HL-60 (cell line): ENCODE measurements at regions not wholly inside any gene's neighbourhood (a gene's known extent, or its start where the extent isn't known, plus 50 kb on each side); places are given as distances from the start of the nearest gene placed in this dataset.

Experiments used
- TF ChIP-seq, protein P1 (sequence below): IDR thresholded peaks from one replicate; pipeline ENCODE4 v1.5.1; 2011; ENCODE audit warnings: low read length, control low read depth, inconsistent platforms; ENCODE audit not compliant: insufficient read depth
- TF ChIP-seq, protein P2 (sequence below): IDR thresholded peaks from 2 replicates; pipeline ENCODE4 v1.6.1; 2012; ENCODE audit warnings: low read depth; ENCODE audit not compliant: insufficient replicate concordance

DNA sequence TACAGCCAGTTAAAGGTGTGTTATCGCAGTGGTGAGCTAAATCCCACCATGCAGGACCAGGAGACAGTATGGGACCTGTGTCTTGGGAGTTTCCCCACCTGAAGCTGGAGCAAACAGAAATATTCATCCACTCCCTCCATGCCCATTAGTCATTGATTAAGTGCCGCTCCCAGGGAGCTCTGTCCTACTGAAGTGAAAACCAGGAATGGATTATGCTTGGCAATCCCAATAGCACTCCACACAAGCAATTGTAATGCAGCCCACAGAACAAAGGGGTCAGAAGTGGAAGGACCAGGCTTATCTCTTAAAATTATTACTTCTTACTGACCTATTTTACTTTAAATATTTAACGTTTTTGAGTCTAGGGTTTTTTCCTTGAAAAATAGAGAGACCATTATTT is 1005.4 kb downstream of the ADGRL2 start:
- TF ChIP-seq, protein P1, sequence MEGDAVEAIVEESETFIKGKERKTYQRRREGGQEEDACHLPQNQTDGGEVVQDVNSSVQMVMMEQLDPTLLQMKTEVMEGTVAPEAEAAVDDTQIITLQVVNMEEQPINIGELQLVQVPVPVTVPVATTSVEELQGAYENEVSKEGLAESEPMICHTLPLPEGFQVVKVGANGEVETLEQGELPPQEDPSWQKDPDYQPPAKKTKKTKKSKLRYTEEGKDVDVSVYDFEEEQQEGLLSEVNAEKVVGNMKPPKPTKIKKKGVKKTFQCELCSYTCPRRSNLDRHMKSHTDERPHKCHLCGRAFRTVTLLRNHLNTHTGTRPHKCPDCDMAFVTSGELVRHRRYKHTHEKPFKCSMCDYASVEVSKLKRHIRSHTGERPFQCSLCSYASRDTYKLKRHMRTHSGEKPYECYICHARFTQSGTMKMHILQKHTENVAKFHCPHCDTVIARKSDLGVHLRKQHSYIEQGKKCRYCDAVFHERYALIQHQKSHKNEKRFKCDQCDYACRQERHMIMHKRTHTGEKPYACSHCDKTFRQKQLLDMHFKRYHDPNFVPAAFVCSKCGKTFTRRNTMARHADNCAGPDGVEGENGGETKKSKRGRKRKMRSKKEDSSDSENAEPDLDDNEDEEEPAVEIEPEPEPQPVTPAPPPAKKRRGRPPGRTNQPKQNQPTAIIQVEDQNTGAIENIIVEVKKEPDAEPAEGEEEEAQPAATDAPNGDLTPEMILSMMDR = no peak
- TF ChIP-seq, protein P2, sequence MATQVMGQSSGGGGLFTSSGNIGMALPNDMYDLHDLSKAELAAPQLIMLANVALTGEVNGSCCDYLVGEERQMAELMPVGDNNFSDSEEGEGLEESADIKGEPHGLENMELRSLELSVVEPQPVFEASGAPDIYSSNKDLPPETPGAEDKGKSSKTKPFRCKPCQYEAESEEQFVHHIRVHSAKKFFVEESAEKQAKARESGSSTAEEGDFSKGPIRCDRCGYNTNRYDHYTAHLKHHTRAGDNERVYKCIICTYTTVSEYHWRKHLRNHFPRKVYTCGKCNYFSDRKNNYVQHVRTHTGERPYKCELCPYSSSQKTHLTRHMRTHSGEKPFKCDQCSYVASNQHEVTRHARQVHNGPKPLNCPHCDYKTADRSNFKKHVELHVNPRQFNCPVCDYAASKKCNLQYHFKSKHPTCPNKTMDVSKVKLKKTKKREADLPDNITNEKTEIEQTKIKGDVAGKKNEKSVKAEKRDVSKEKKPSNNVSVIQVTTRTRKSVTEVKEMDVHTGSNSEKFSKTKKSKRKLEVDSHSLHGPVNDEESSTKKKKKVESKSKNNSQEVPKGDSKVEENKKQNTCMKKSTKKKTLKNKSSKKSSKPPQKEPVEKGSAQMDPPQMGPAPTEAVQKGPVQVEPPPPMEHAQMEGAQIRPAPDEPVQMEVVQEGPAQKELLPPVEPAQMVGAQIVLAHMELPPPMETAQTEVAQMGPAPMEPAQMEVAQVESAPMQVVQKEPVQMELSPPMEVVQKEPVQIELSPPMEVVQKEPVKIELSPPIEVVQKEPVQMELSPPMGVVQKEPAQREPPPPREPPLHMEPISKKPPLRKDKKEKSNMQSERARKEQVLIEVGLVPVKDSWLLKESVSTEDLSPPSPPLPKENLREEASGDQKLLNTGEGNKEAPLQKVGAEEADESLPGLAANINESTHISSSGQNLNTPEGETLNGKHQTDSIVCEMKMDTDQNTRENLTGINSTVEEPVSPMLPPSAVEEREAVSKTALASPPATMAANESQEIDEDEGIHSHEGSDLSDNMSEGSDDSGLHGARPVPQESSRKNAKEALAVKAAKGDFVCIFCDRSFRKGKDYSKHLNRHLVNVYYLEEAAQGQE = no peak
